CD14-positive monocyte (primary cell): ENCODE measurements at regions not wholly inside any gene's neighbourhood (a gene's known extent, or its start where the extent isn't known, plus 50 kb on each side); places are given as distances from the start of the nearest gene placed in this dataset.

Source experiments
- DNase-seq, 3 donors: peaks; one replicate each; pipeline ENCODE4 v3.0.0-alpha.2; 2011 to 2022
- H2AFZ ChIP-seq: 2 replicates; pipeline ENCODE4 v1.6.0; 2012; ENCODE audit warnings: mild to moderate bottlenecking, low read depth, low read length, inconsistent platforms; ENCODE audit not compliant: insufficient read depth, poor library complexity, severe bottlenecking
- H3K27ac ChIP-seq, 2 donors: 1 replicate in 1 of 2; 2 replicates in 1 of 2; pipeline ENCODE4 v1.5.1; 2012 to 2013; ENCODE audit warnings: low read length in 2 of 2, control low read depth in 1 of 2, inconsistent platforms in 1 of 2, low read depth in 1 of 2, mild to moderate bottlenecking in 1 of 2
- H3K27me3 ChIP-seq, 2 donors: one replicate each; pipeline versions ENCODE4 v1.6.0 to v1.6.1; 2011 to 2013; ENCODE audit warnings: low read length in 2 of 2; ENCODE audit not compliant: control insufficient read depth in 2 of 2, insufficient read depth in 2 of 2
- H3K36me3 ChIP-seq, 2 donors: replicated peaks in 1 of 2; 1 replicate in 1 of 2; 2 replicates in 1 of 2; pipeline versions ENCODE4 v1.5.1 to v1.6.1; 2012 to 2013; ENCODE audit warnings: low read length in 2 of 2, control low read depth in 1 of 2, inconsistent platforms in 1 of 2, mild to moderate bottlenecking in 1 of 2; ENCODE audit not compliant: insufficient read depth in 2 of 2, control insufficient read depth in 1 of 2
- H3K4me1 ChIP-seq, 2 donors: 1 replicate in 1 of 2; 2 replicates in 1 of 2; pipeline versions ENCODE4 v1.5.1 to v1.6.1; 2012 to 2013; ENCODE audit warnings: low read length in 2 of 2, control low read depth in 1 of 2, inconsistent platforms in 1 of 2, mild to moderate bottlenecking in 1 of 2, moderate library complexity in 1 of 2; ENCODE audit not compliant: insufficient read depth in 2 of 2, control insufficient read depth in 1 of 2
- H3K4me2 ChIP-seq: replicated peaks from 2 replicates; pipeline ENCODE3; 2012; ENCODE audit warnings: low read length, moderate library complexity, mild to moderate bottlenecking; ENCODE audit not compliant: poor library complexity, severe bottlenecking; ENCODE audit errors: extremely low read depth
- H3K4me3 ChIP-seq, 3 experiments: fragments of 200-600 bp in 1 of 3; sonication (generic) in 1 of 3; replicated peaks in 1 of 3; 1 replicate in 2 of 3; 2 replicates in 1 of 3; pipeline ENCODE4 v1.5.1; 2011 to 2013; ENCODE audit warnings: low read length in 3 of 3, mild to moderate bottlenecking in 3 of 3, control low read depth in 2 of 3, low read depth in 2 of 3, inconsistent platforms in 1 of 3, moderate library complexity in 1 of 3
- H3K79me2 ChIP-seq: 2 replicates; pipeline ENCODE4 v1.6.0; 2012; ENCODE audit warnings: mild to moderate bottlenecking, control low read depth, inconsistent platforms, low read length, moderate library complexity; ENCODE audit not compliant: insufficient read depth
- H3K9ac ChIP-seq: 2 replicates; pipeline ENCODE4 v1.6.0; 2017; ENCODE audit warnings: low read length, mild to moderate bottlenecking; ENCODE audit not compliant: insufficient read depth, poor library complexity, severe bottlenecking
- H3K9me3 ChIP-seq, 2 donors: replicated peaks in 1 of 2; 1 replicate in 1 of 2; 2 replicates in 1 of 2; pipeline versions ENCODE4 v1.5.1 to v1.6.1; 2012 to 2013; ENCODE audit warnings: low read length in 2 of 2, control low read depth in 1 of 2; ENCODE audit not compliant: control insufficient read depth in 1 of 2, insufficient read depth in 1 of 2
- H4K20me1 ChIP-seq: 2 replicates; pipeline ENCODE4 v1.6.0; 2012; ENCODE audit warnings: mild to moderate bottlenecking, low read length, control low read depth, moderate library complexity; ENCODE audit not compliant: insufficient read depth
- H3K27ac Mint-ChIP-seq, 7 donors: one replicate each; pipeline ENCODE4 v1.8.0; 2020; ENCODE audit warnings: mild to moderate bottlenecking in 7 of 7, mixed read lengths in 7 of 7, moderate library complexity in 6 of 7, inconsistent platforms in 2 of 7
- H3K27me3 Mint-ChIP-seq, 3 donors: one replicate each; pipeline ENCODE4 v1.8.0; 2021 to 2022; ENCODE audit warnings: low read depth in 3 of 3, mild to moderate bottlenecking in 3 of 3, mixed read lengths in 3 of 3, moderate library complexity in 3 of 3, inconsistent platforms in 1 of 3
- H3K36me3 Mint-ChIP-seq, 2 donors: one replicate each; pipeline ENCODE4 v1.8.0; 2020; ENCODE audit warnings: mixed read lengths in 2 of 2, inconsistent platforms in 1 of 2, mild to moderate bottlenecking in 1 of 2
- H3K4me1 Mint-ChIP-seq: one replicate; pipeline ENCODE4 v1.8.0; 2020; ENCODE audit warnings: mild to moderate bottlenecking, mixed read lengths
- H3K4me3 Mint-ChIP-seq, 2 donors: one replicate each; pipeline ENCODE4 v1.8.0; 2020; ENCODE audit warnings: mild to moderate bottlenecking in 2 of 2, mixed read lengths in 2 of 2, moderate library complexity in 1 of 2
- H3K9me3 Mint-ChIP-seq, 7 donors: one replicate each; pipeline ENCODE4 v1.8.0; 2020 to 2022; ENCODE audit warnings: mixed read lengths in 7 of 7, mild to moderate bottlenecking in 6 of 7, moderate library complexity in 6 of 7, inconsistent platforms in 2 of 7
- CTCF ChIP-seq: fragments of 200-600 bp; IDR thresholded peaks from one replicate; pipeline ENCODE4 v1.8.0; 2022; ENCODE audit warnings: antibody characterized with exemption, mild to moderate bottlenecking
- WGBS: methylation state at CpG from one replicate; pipeline ENCODE4 v1.1.5; 2013; ENCODE audit warnings: missing lambda C conversion rate; ENCODE audit not compliant: insufficient coverage; 5-methylcytosine and 5-hydroxymethylcytosine counted together
- intact Hi-C, 2 donors: fragments of 100-400 bp; cut with micrococcal nuclease; formaldehyde crosslinking; loops; one replicate each; pipeline versions ENCODE4 v1.15.0 to v1.15.1; 2023

- intact Hi-C loops, result no loop called here
- Mint-ChIP-seq H3K27me3 (peaks cover 0 to 5% (median 2%) of the 10 kb centered on the region in 3 donors), H3K4me1 (no peaks in the 10 kb centered on the region), H3K27ac (no peak overlapping the region), H3K4me3 (no peak overlapping the region), H3K9me3 (no peaks in the 10 kb centered on the region), H3K36me3 (no peaks in the 10 kb centered on the region)
- no peak overlapping the region for H2AFZ ChIP-seq
- H3K27me3 ChIP-seq, result no peaks in the 10 kb centered on the region
- H3K36me3 ChIP-seq, result no peaks in the 10 kb centered on the region
- no peak overlapping the region for H3K4me3 ChIP-seq
- TF ChIP-seq CTCF, result no peak
- H4K20me1 ChIP-seq, result no peaks in the 10 kb centered on the region
- no peak for DNase-seq
- no peaks in the 10 kb centered on the region for H3K79me2 ChIP-seq
- WGBS, result 88% methylated on average over 5 of the region's 8 CpGs
- no peaks in the 10 kb centered on the region for H3K9me3 ChIP-seq
- H3K9ac ChIP-seq, result no peak overlapping the region
- H3K4me1 ChIP-seq, result no peaks in the 10 kb centered on the region
- no peak overlapping the region for H3K4me2 ChIP-seq
- H3K27ac ChIP-seq, result no peak overlapping the region
Observed at GRCh38 chr1:38607526-38607925, 252.0 kb downstream of the RRAGC start.

GRCh38 chr1:38605063-38605462 lies 254.5 kb downstream of the RRAGC start:
- intact Hi-C loops, result no loop called here
- no peaks in the 10 kb centered on the region for H3K9me3 ChIP-seq
- H3K27ac ChIP-seq, result no peak overlapping the region
- H2AFZ ChIP-seq, result no peak overlapping the region
- Mint-ChIP-seq H3K4me1 (no peaks in the 10 kb centered on the region), H3K27ac (no peak overlapping the region), H3K36me3 (no peaks in the 10 kb centered on the region), H3K4me3 (no peak overlapping the region), H3K27me3 (peaks cover 0 to 6% (median 3%) of the 10 kb centered on the region in 3 donors), H3K9me3 (peaks cover 0 to 4% (median 0%) of the 10 kb centered on the region in 7 donors)
- H3K36me3 ChIP-seq, result no peaks in the 10 kb centered on the region
- no peak overlapping the region for H3K9ac ChIP-seq
- 84% methylated on average over 2 of the region's 3 CpGs for WGBS
- H3K79me2 ChIP-seq, result no peaks in the 10 kb centered on the region
- no peak overlapping the region for H3K4me2 ChIP-seq
- DNase-seq, result no peak
- no peaks in the 10 kb centered on the region for H3K27me3 ChIP-seq
- no peak overlapping the region for H3K4me3 ChIP-seq
- no peaks in the 10 kb centered on the region for H4K20me1 ChIP-seq
- H3K4me1 ChIP-seq, result no peaks in the 10 kb centered on the region
- no peak for TF ChIP-seq CTCF
